ENCODE measurements at regions not wholly inside any gene's neighbourhood (a gene's known extent, or its start where the extent isn't known, plus 50 kb on each side); places are given as distances from the start of the nearest gene placed in this dataset.
A peak's percentile ranks its signal among the peaks of the same experiment; 100 is the strongest.
"Not testable (repeated sequence)": the region's sequence is repeated elsewhere in the genome, so short reads cannot be mapped to it uniquely, and the experiment has no call there.

GRCh38 chr3:48101301-48101650 lies 85.1 kb upstream of the MAP4 start:
- DNase-seq; H3K36me3 ChIP-seq; H3K27ac ChIP-seq; H3K27me3 ChIP-seq (replicated peaks in 1 of 7); H3K9me3 ChIP-seq; H3K4me1 ChIP-seq; intact Hi-C loops (cut with DNase I; ENCODE audit: low total_unique reads); H3K4me3 ChIP-seq: not testable (repeated sequence)
- WGBS, 5 donors, result 81 to 95% (median 88%) methylated on average over 2 of the region's 2 CpGs

DNA sequence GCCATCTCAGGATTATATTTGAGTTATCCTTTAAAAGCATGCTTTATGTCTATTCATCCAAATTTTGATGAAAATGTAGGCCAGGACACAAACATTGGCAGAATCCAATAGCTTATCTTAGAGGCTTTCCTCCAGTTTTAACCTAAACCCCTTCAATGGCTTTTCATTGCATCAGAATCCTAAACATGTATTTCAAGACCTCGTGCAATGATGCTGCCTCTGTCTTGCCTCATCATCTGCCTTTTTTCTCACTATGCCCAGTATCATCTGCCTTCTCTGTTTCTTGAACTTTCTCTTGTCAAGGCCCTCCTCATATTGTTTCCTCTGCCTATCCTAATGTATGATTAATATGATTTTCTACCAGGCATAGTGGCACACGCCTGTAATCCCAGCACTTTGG lies 76.1 kb upstream of the MAP4 start:
- intact Hi-C loops (cut with DNase I; ENCODE audit: low total_unique reads), result loop anchor here (10.0 kb wide), 1 partner anchor 53 kb away; no protein-coding TSS in a partner anchor
- no peak overlapping the region for H3K27ac ChIP-seq
- H3K4me1 ChIP-seq, result peaks cover under 1 to 21% (median 12%) of the 10 kb centered on the region in 6 donors
- H3K36me3 ChIP-seq, result no peaks in the 10 kb centered on the region
- DNase-seq, result no peak
- no peaks in the 10 kb centered on the region for H3K9me3 ChIP-seq
- H3K4me3 ChIP-seq, result no peak overlapping the region
- TF ChIP-seq, protein P1, sequence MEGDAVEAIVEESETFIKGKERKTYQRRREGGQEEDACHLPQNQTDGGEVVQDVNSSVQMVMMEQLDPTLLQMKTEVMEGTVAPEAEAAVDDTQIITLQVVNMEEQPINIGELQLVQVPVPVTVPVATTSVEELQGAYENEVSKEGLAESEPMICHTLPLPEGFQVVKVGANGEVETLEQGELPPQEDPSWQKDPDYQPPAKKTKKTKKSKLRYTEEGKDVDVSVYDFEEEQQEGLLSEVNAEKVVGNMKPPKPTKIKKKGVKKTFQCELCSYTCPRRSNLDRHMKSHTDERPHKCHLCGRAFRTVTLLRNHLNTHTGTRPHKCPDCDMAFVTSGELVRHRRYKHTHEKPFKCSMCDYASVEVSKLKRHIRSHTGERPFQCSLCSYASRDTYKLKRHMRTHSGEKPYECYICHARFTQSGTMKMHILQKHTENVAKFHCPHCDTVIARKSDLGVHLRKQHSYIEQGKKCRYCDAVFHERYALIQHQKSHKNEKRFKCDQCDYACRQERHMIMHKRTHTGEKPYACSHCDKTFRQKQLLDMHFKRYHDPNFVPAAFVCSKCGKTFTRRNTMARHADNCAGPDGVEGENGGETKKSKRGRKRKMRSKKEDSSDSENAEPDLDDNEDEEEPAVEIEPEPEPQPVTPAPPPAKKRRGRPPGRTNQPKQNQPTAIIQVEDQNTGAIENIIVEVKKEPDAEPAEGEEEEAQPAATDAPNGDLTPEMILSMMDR (IDR thresholded peaks at IDR 0.05 in 8 of 11, conservative IDR thresholded peaks at IDR 0.05 in 3 of 11), result no peak
- TF ChIP-seq POLR2AphosphoS5 (IDR thresholded peaks at IDR 0.05), result no peak
- WGBS, 5 donors, result 27 to 89% (median 42%) methylated on average over 2 of the region's 2 CpGs
- H3K27me3 ChIP-seq (replicated peaks in 1 of 7), result no peaks in the 10 kb centered on the region

GRCh38 chr3:48090166-48090939 lies 74.1 kb upstream of the MAP4 start:
- peaks cover 0 to 7% (median 0%) of the 10 kb centered on the region in 6 donors for H3K36me3 ChIP-seq
- H3K9me3 ChIP-seq, result no peaks in the 10 kb centered on the region
- intact Hi-C loops (cut with DNase I; ENCODE audit: low total_unique reads), result loop anchor here (10.0 kb wide), 1 partner anchor 54 kb away; no protein-coding TSS in a partner anchor
- no peak for DNase-seq
- no peaks in the 10 kb centered on the region for H3K27me3 ChIP-seq (replicated peaks in 1 of 7)
- no peak overlapping the region for H3K4me3 ChIP-seq
- H3K27ac ChIP-seq, result peak overlapping the region in 1 of 8 donors; percentile 96
- TF ChIP-seq POLR2A (IDR thresholded peaks at IDR 0.05) (no peak), POLR2AphosphoS5 (IDR thresholded peaks at IDR 0.05) (no peak)
- TF ChIP-seq, protein P1 (IDR thresholded peaks at IDR 0.05 in 8 of 11, conservative IDR thresholded peaks at IDR 0.05 in 3 of 11), result no peak
- 93 to 95% (median 94%) methylated on average over 19 of the region's 19 CpGs for WGBS, 5 donors
- H3K4me1 ChIP-seq, result peaks cover 13 to 40% (median 28%) of the 10 kb centered on the region in 6 donors

GRCh38 chr3:48088749-48089466 lies 72.7 kb upstream of the MAP4 start:
- peak; percentile 99 for DNase-seq
- intact Hi-C loops (cut with DNase I; ENCODE audit: low total_unique reads), result no loop called here
- peaks cover 0 to 13% (median 0%) of the 10 kb centered on the region in 6 donors for H3K36me3 ChIP-seq
- peaks cover 13 to 53% (median 34%) of the 10 kb centered on the region in 6 donors for H3K4me1 ChIP-seq
- peak; percentile 90 to 96 (median 93) for TF ChIP-seq POLR2AphosphoS5 (IDR thresholded peaks at IDR 0.05)
- TF ChIP-seq, protein P1 (IDR thresholded peaks at IDR 0.05 in 8 of 11, conservative IDR thresholded peaks at IDR 0.05 in 3 of 11), result peak in 3 of 11 experiments; percentile 24 to 41 (median 31)
- peak in 2 of 3 donors; percentile 7 to 64 for TF ChIP-seq POLR2A (IDR thresholded peaks at IDR 0.05)
- H3K27ac ChIP-seq, result peak overlapping the region; percentile 80 to 98 (median 96)
- H3K4me3 ChIP-seq, result peak overlapping the region; percentile 62 to 97 (median 92)
- H3K27me3 ChIP-seq (replicated peaks in 1 of 7), result no peaks in the 10 kb centered on the region
- 0 to 1% (median 0%) methylated on average over 41 to 79 of the region's 79 CpGs for WGBS, 5 donors
- no peaks in the 10 kb centered on the region for H3K9me3 ChIP-seq

Data from spleen (tissue), 11 donors.